Left hindlimb (tissue), 1 donor: ENCODE measurements at regions not wholly inside any gene's neighbourhood (a gene's known extent, or its start where the extent isn't known, plus 50 kb on each side); places are given as distances from the start of the nearest gene placed in this dataset.
"Not testable (repeated sequence)": the region's sequence is repeated elsewhere in the genome, so short reads cannot be mapped to it uniquely, and the experiment has no call there.

Experiments used
- DNase-seq: peaks from one replicate; pipeline ENCODE4 v3.0.0-alpha.2; 2018

DNA sequence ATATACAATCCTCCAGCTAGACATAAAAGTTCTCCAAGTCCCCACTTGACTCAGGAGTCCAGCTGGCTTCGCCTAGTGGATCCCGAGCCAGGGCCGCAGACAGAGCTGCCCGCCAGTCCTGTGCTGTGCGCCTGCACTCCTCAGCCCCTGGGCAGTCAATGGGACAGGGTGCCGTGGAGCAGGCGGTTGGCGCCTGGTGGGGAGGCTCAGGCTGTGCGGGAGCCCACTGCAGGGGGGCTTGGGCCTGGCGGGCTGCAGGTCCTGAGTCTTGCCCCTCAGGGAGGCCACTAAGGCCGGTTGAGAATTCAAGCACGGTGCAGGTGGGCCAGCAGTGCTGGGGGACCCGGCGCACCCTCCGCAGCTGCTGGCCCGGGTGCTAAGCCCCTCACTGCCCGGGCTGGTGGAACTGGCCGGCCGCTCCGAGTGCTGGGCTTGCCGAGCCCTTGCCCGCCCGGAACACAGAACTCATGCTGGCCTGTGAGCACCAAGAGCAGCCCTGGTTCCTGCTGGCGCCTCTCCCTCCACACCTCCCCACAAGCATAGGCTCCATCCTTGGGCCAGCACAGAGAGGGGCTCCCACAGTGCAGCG, 884.8 kb upstream of the LRRC4C start:
- no peak for DNase-seq

DNA sequence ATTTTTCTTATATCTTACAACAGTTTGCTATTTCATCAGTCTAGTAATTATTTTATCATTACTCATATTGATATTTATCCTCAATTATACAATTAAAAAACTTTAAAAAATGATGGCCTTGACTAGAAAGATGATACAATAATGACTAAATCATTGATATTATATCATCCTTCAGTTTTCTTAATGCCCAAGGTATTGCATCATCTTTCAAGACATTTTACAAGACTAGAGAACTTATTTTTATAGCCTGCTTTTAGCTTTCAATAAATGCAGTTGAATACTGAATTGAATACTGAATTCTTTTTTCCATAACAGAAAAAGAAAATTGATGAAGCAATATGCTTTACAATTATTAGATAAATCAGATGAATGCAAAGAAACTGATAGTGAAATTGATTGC, 886.5 kb upstream of the LRRC4C start:
- no peak for DNase-seq

DNA sequence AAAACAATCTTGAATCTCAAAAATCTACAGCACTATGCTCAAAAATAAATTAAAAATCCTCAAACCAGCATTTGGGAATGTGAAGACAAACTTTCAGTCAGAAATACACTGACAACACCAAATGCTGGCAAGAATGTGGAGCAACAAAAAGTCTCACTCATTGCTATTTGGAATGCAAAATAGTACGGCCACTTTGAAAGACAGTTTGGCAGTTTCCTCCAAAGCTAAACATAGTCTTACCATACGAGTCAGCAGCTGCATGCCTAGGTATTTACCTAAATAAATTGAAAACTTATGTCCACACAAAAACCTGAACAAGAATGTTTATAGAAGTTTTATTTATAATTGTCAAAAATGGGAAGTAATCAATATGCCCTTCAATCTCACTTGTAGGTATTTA, 904.2 kb upstream of the LRRC4C start:
- DNase-seq = no peak

DNA sequence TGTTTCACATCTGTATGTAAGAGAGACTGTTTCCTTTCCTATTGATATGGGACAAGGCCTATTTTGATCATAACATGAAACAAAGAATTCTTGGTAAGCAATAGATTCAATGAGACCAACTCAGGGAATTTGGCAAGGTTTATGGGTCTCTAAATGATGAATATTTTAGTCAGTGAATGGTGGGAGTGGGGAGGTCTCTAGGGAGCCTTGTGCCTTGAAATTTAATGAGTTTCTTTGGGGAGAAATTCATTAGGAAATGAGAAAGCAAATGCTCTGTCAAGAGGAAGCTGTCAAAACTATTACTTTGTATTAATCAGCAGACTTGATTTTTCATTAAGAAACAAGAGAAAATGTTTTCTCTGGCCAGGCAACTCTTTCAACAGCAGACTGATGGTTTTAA, 921.7 kb upstream of the API5 start:
- no peak for DNase-seq

DNA sequence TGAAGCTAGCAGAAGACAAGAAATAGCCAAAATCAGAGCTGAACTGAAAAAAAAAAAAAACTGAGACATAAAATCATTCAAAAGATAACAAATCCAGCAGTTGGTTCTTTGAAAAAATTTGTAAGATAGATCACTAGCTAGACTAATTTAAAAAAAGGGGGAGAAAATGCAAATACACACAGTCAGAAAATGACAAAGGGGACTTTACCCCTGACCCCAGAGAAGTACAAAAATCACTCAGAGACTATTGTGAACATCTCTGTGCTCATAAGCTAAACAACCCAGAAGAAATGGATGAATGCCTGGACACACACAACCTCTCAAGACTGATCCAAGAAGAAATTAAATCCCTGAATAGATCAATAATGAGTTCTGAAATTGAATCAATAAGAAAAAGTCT, 914.3 kb upstream of the API5 start:
- DNase-seq = no peak

DNA sequence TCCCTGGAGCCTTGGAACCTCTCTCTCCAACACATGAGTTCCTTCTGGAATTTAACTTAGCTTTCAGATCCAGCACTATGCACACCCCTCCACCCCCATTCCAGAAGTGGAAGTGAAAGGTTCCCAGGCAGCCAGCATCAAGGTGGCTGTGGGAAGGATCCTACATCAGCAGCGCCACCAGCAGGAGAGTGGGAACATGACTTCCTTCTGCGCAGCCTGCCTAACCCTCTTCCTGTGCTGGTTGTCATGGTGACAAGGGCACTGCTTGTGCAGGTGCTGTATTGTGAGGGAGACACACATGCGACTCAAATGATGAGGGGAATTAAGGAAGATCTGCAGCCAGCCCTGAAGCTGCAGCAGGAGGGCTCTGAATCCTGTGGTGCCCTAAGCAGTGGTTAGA, 904.5 kb upstream of the API5 start:
- no peak for DNase-seq

DNA sequence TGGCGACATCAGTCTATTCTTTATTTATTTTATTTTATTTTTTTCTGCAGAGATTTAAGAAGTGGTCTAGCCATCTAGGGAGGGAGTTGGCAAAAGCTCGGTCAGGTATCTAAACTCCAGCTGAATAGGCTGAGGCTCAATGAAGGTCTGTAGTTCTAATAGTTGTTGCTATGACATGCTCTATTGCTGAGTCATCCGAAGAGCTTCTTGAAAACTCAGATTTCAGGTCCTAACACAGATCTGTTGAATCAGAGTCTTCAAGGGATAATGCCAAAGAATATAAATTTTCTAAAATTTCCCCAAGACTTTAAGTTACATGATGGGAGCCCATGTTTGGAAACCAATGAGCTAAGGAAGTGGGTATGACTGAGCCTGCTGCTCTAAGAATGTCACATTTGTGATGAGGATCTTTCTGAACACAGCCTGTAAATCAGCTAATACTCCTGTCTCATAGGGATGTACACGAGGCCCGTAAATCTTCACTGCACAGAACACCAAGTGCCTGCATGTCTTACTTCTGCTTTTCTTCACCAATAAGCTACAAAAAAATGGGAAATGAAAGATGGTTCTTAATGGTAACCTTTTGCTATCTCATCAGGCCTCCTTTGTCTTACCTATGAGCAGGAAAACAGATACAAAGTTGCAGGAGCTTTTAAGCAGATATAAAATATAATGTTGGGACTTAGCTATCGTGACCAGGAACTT, 901.4 kb upstream of the API5 start:
- DNase-seq = no peak

DNA sequence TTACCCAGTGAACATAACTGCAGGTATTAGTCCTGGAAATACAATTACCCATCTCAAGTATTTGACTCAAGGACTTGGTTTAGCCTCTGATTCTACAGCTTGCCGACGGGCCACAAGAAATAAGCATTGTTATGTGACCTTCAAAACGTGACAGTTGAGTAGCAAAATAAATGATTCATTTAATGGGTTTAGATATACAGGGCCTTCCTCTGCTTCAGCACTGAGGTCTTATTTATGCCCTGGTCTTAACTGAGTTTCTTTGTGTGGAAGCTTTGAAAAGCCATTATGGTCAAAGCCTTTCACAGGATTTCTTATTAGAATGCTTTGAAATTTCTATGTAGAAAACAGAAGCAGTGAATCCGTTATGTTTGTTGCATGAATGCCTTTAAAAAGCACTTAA, 899.2 kb upstream of the API5 start:
- DNase-seq = no peak

DNA sequence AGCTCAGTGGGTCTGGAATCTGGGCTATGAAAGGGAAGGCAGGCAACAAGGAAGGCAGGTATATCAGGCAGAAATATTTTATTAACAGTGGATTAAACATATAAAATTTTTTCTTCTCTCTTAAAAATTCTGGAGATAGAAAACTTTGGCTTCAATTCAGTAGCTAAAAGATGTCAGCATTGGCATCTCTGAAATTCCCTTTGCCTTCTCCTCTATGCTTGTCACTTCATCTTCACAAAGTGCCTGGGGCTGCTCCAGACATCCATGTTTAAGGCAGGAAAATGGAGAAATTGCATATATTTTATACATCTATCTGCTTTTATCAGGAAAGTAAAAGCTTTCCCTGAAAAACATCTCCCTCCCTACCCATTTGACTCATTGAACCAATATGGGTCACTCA, 894.1 kb upstream of the API5 start:
- no peak for DNase-seq

DNA sequence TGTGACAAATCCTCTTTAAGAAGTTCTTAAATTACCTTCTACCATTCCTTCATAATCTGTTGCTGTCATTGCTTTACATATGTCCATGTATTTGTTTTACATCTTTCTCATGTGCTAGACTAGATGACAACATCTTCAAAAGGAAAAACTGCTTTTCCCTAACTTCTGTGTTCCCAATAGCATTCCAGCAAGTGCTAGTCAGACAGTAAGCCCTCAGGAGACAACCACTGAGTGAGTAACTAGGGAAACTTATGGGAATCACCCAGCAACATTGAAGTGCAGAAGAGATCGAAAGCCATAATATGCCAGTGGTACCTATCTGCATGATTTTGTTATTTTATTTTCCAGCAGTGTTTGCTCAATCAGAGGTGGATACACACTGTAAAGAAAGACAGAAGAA, 889.7 kb upstream of the API5 start:
- DNase-seq = no peak

DNA sequence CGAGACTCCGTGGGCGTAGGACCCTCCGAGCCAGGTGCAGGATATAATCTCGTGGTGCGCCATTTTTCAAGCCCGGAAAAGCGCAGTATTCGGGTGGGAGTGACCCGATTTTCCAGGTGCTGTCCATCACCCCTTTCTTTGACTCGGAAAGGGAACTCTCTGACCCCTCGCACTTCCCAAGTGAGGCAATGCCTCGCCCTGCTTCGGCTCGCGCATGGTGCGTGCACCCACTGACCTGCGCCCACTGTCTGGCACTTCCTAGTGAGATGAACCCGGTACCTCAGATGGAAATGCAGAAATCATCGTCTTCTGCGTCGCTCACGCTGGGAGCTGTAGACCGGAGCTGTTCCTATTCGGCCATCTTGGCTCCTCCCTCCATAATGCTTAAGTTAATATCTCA, 876.9 kb upstream of the API5 start:
- DNase-seq = not testable (repeated sequence)

DNA sequence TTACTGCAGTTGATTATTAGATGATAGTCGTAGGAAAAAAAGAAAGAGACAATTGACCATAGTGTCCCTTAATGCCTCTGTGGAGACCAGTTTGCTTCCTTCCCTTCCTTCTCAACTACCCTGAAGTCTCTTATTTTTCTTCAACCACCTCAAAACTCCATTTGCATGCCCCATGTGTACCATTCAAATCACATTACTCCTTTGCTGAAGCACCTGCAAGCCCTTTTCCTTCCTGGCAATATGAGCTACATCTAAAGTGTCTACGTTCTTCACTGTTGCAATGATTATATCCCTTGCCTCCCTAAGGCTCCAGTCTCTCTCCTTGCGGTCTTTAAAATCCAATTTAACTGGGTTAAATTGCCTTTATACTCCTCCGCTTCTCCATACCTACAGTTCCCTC, 867.4 kb upstream of the API5 start:
- DNase-seq = no peak

DNA sequence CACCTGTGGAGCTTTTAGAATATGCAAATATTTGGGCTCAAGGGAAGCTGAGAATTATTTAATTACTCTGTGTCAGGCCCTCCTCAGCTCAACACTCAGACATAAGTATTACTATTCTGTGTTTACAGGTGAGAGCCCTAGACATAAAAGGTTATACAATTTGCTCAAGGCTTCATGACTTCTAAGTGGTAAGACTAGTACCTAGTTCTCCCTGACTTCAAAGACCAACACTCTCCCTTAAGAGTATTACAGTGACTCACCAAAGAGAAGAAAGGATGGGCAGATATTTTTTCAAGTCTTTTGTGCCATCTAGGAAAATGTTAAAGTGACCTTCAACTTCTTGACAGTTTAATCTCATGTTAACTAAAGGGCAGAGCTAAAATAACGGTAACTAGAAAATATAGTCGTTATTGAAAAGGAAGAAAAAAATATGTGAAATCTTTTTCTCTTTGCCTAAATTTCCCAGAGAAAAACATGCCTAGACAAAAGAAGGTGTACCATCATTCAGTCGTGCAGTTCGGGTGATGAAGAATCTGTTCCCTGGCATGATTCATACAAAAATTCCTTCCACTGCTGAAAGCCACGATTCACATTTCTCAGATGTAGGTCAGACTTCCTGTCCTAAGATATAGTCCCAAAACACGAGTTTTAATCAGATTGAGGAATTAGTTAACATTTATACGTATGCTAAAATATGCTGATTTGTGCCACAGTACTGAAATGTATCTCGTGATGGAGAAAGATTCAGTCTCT, 849.1 kb upstream of the API5 start:
- no peak for DNase-seq

DNA sequence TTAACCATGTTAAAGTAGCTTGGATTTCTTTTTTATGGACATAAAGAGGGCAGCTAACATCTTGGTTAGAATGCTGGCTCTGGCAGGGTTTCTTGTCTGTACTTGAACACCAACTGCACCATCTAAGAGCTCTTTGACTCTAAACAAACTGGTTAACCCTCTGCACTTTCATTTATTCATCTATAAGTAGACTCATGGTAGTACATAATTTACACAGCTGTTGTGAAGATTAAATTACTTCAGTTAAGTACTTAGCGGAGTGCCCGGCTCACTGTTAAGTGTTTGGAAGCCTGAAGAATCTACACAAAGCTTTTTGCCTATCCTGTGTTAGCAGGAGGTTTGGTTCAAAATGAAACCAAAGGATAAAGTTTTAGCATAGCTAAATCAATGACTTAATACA, 846.2 kb upstream of the API5 start:
- no peak for DNase-seq

DNA sequence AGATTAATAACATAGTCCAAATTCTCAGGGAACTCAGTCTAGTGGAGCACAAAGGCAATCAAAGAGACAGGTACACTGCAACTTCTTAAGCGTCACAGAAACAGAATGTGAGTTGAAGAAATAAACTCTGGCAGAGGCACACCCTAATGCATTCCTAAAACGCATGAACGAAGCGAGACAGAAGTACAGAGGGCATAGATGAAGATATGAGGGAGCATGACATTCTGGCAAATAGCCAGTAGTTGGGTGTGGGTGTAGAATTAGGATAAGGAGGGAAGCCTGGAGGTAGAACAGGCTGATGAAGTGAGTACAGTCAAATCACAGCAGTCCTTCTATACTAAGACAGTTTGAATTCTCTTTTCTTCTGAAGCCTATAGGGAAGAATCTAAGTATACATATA, 838.7 kb upstream of the API5 start:
- DNase-seq = no peak

DNA sequence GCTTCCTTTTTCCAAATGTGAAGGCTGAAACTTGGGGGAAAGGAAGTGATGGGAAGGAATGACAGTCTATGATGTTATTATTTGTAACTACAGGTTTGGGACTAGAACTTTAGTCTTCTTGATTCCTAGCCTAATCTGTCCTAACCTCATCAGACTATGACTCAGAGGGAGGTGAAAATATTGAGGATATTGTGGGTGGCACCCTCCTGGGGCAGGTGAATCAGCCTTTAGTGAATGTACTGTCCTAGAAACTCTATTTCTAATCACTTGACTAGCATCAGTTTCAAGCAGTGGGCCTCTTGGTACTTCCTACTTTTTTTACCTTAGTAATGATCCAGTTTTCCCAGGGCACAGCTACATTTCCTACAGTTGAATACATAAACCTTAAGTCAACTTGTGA, 829.0 kb upstream of the API5 start:
- DNase-seq = no peak

DNA sequence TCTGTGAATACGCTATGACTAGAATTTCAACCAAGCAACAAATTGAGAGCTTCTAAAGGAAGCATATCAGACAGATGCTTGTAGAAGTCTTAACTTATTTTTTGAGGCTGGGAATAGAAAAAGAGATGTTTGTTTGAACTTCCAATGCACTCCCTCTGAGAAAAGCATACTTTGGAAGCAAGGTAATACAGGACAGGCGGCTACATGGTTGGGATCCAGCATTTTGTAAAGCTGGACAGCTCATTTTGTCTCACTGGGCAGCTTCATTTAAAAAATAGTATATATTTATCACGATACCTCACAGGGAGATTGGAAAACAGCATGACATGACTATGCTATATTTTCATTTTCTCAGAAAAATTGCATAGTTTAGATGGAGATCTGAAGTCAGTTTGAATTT, 821.3 kb upstream of the API5 start:
- no peak for DNase-seq

DNA sequence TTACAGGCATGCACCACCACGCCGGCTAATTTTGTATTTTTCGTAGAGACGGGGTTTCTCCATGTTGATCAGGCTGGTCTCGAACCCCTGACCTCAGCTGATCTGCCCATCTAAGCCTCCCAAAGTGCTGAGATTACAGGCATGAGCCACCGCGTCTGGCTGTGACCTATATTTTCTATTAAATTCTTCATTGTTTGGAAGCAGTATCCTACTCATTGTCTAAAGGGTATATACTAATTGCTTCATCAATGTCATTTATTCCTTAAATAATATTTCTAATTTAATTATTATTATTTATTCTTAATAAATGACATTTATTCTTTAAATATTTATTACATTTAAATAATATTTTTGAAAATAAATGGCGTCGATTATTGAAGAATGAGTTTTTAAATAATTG, 817.3 kb upstream of the API5 start:
- no peak for DNase-seq

DNA sequence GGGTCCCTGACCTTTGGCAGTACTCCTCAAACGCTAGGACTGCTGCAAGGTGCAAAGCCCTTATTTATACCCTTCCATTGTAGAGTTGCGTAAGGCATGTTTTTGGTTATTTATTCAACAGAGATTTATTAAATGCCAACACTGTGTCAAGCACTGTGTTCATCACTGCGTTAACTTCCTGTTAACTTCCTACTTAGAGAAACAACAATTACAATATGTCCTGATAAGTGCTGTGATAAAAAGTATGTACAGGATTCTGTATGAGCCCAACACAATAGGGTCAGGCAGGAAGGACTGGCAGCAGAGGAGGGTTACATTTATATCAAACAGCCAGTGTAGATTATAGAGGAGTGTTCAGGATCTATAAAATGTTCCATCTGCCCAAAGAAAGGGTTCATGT, 812.8 kb upstream of the API5 start:
- DNase-seq = no peak

DNA sequence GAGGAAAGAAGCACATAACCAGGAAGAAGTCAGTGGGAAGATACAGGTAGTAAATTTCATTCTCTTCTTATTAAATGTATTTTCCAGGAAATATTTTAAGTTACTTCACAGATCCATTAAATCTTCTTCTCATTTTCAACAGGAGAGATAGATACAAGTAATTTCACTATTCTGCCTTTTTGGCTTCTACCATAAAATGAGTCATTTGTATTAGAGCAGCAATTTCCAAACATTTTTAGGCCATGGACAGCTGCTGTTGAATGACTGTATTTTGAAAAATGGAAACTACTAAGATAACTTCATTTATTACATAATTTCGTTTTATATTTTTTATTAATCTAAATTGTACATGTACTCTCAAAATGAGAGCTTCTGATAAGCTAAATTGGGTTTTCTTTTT, 809.6 kb upstream of the API5 start:
- DNase-seq = no peak

DNA sequence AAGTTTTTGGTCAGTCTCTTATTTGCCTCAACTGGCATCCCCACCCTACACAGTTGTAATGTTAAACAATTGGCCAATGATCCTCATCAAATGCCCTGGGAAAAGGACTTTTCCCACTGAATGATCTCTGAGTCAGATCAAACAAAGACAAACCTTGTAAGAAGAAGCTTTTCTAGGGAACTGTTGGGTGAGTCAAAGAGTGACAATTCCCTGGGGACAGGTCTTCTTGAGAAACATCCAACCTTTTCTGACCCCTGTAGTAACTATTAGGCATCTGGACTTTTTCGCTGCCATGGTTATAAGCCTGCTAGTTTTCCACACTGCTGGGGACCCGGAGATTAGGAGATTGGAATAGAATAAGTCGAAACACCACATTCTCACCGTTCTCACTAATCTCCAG, 789.8 kb upstream of the API5 start:
- DNase-seq = no peak

DNA sequence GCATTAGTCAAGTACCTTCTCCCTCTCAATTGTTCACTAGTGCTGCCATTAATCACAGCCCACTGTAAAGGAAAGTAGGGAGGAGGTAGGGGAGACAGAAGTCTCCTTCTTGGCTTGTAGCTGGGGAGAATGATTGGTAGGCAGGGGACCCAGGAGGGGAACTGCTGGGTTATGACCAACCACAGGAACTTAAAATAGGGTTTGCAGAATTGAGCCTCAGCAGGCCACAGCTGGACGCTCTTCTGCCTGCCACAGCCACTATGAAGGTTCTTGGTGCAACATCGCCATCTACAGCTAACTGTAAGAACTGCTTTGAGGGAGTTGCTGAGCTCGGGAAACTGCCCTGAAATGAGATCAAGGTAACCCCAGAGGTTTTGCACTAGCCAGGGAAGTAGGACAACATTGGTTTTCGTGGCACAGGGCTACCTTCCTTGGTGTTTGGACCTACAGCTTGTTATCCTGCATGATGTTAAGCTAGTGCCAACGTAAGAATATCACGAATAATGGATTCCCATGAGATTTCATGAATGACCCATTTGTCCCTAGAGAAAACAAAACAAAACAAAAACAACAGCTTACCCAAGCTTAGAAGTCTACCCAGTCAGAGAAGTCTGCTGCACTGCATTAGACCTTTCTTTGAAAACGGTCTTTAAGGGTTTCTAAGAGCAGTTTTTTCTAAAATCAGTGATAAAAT, 787.1 kb upstream of the API5 start:
- DNase-seq = peak; percentile 74

DNA sequence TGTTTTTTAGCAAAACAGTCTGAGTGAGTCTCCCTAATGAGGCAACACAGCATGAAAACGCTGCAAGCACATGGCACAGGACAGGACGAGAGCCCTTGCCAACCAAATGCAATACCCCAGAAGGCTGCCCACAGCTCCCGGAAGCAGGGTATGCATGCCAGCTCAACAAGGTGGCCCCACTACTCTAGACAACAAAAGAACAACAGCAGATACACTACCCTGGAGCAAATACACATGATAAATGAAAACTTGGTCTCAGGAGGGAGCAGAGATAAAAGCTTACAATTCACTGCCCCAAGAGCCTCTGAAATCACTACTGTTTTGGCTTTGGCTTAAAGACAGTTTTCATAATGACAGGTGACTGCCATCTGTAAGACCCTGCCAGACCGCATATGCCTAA, 785.4 kb upstream of the API5 start:
- no peak for DNase-seq

DNA sequence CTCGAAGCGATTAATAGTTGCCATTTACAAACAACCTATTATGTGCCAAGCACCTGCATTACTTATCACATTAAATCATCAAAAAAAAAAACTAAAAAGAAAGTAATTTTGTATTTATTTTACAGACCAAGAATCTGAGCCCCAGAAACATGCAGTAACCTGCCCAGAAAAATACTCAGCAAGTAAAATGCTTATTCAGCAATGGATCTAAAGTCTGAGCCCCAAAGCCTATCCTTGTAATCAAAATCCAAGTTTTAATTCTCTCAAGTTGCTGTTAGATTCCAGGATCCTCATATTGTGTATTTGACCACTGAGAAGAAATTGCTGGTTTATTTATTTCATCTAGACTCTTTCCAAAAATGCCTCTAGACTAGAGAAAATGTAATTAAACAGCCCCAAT, 783.3 kb upstream of the API5 start:
- DNase-seq = no peak
